Stimulated activated CD4-positive, alpha-beta T cell treated with anti-CD3 and anti-CD28 coated beads, Interleukin-1b, Interleukin-23, amount 100 ng/mL, for 4 hours (primary cell): ENCODE measurements at regions not wholly inside any gene's neighbourhood (a gene's known extent, or its start where the extent isn't known, plus 50 kb on each side); places are given as distances from the start of the nearest gene placed in this dataset.

Experiments
- DNase-seq, 2 donors: peaks; one replicate each; pipeline ENCODE4 v3.0.0-alpha.2; 2020; ENCODE audit warnings: low read depth in 2 of 2

- DNase-seq, result no peak
Measured at GRCh38 chr5:114250536-114250935, 111.3 kb upstream of the KCNN2 start.

GRCh38 chr5:114252226-114252625, 109.6 kb upstream of the KCNN2 start:
- DNase-seq, result no peak

- no peak for DNase-seq
Measured at GRCh38 chr5:114255260-114255659, 106.6 kb upstream of the KCNN2 start.

DNA sequence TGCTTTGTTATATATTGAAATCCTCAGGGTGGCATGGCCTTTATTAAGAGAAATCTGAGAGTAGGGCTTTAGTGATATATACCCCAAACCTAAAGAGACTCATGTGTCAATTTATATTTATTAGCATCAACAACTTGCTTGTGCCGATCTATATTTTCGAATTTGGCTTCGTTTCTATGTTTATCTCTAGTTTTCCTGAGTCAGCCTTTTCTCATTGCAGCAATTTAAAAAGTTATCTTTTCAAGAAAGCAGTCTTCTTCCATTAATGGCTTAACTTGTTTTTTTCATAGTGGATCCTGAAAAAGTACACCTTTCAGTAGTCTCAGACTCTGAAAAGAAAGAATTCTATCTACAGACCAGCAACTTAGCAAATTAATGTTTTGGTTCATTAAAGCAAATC, 99.9 kb upstream of the KCNN2 start:
- DNase-seq, result no peak

- DNase-seq, result no peak
Measured at GRCh38 chr5:114265432-114266060, 96.3 kb upstream of the KCNN2 start.

GRCh38 chr5:114266374-114266773, 95.5 kb upstream of the KCNN2 start:
- no peak for DNase-seq

GRCh38 chr5:114296191-114296590, 65.7 kb upstream of the KCNN2 start:
- no peak for DNase-seq

DNA sequence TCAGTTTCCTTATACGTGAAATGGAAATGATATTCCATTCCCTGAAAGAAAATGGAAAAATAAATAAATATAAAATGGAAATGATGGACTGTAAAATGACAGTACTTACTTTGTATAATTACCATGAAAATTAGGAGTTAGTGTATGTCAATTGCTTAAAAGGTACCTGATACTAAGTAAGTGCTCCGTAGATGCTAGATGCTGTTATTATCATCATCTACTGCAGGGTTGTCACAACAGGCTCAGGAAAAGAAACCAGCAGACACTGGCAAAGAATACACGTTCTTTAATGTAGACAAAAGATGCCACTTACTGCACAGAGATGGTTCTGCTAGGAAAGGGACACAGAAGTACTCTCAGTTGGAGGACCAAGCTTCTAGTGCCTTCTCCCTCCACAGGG, 64.0 kb upstream of the KCNN2 start:
- DNase-seq, result no peak

GRCh38 chr5:114305402-114306207, 56.3 kb upstream of the KCNN2 start:
- no peak for DNase-seq

DNA sequence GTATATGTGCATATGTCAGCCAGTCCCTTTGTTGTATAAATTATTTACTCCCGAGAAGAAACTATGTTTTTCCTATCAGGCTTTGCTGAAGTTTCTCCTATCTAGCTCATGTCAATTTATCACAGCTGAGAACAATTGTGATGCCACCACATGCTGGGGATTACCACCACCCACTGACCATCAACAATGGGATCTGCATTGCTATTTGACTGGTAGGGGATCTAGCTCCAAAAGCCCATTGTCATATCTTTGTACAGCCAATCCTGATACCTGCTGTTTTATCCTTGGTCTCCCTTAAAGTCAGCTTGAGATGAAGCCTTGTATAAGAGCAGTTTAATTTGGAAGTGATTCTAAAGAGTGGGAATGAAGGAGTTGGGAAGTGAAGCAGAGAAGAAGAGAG, 53.9 kb upstream of the KCNN2 start:
- no peak for DNase-seq

DNA sequence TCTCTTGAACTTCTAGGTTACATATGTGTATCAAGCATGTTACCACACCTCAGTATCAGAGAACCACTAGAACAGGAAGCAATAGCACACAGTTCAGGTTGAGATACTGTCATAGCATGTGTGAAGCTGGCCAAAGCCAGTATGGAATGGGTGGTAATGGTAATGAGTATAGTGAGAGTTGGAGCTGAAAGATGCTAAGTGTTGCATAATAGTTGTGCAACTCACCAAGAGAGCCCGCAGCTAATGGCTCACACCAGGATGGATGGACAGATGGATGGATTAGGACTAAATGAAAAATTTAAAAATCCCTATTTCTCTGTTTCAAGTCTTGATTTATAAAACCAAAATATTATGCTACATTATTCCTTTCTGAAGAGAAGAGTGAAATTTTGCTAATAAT, 53.4 kb upstream of the KCNN2 start:
- DNase-seq, result no peak

DNA sequence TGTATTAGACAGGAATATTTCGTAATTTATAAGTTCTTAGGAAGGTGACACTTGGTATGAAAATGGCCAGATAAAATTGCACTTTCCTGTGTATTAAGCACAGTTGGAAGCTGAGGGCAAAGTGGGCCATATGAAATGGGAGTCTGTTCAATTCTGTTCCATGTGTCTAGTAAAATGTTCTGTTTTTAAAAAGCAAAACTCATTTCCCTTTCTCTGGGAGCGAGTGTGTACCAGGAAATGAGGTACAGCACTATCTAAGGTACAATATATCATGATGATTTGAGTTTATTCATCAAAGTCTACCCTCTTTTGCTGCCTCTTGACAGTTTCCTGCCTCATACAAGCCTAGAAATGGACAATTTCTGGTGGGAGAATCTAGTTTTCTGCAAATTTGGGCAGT, 51.2 kb upstream of the KCNN2 start:
- DNase-seq, result no peak

DNA sequence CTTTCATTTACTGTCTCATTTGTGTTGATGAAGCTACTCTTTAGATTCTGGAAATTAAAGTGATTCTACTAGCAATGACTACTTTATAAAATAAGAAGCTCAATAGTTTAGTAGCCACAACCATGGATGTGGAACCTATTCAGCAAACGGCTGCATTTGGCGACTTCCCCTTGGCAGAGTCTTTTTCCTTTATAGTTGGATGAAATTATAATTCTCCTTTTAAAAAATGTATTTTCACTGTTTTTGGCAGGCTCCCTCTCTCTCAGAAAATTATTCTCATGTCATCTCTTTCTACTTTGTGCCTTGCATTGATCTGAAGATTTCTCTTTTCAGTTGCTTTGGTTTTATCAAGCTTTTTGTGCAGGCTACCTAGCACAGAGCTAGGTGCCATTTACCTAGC, 50.6 kb upstream of the KCNN2 start:
- DNase-seq, result no peak

GRCh38 chr5:114311968-114312367, 49.9 kb upstream of the KCNN2 start:
- no peak for DNase-seq
